Mesenteric fat pad (tissue), 1 donor: ENCODE measurements at regions not wholly inside any gene's neighbourhood (a gene's known extent, or its start where the extent isn't known, plus 50 kb on each side); places are given as distances from the start of the nearest gene placed in this dataset.

Experiments used
- DNase-seq: peaks from one replicate; pipeline ENCODE4 v3.0.0-alpha.2; 2020; ENCODE audit warnings: low spot score
- donor health status: DM: yes; HTN: yes; CAD: no.

GRCh38 chr5:107088907-107089306 is 581.8 kb downstream of the EFNA5 start:
- DNase-seq = no peak

GRCh38 chr5:107085572-107085971 is 585.2 kb downstream of the EFNA5 start:
- DNase-seq = no peak

- no peak for DNase-seq
Observed at GRCh38 chr5:107074996-107075395, 595.7 kb downstream of the EFNA5 start.

DNA sequence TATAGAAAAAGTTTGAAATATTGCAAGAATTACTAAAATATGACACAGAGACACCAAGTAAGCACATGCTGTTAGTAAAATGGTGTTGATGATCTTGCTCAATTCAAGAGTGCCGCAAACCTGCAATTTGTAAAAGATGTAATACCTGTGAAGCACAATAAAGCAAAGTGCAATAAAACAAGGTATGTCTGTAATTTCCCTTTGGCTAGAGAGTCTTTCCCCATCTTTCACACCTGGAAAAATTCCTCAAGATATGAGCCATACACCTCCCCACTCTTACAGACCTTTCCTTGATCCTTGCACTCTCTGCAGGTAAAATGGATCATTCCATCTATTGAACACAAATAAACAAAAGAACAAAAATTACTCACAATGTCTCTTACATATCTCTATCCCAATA is 597.8 kb downstream of the EFNA5 start:
- no peak for DNase-seq

- no peak for DNase-seq
Observed at GRCh38 chr5:107072440-107072839, 598.3 kb downstream of the EFNA5 start.

DNA sequence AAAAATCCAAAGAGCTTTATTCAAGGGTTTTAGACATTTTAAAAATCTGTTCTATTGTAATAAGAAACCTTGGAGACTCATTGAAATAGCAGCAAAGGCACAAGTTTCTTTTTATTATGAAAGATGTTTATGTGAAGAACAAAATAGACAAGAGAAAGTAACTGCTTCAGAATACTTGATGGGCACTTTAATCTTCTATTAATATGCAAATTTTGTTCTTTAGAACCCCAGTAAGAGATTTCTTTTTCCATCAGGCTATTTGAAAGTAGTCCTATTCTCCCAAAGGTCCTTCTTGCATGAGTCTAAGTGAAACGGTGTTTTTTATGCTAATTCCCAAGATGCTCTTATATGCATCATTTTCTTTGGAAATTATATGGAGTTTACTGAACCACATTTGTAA is 602.0 kb downstream of the EFNA5 start:
- no peak for DNase-seq

- DNase-seq = no peak
Observed at GRCh38 chr5:107067395-107067794, 603.3 kb downstream of the EFNA5 start.

GRCh38 chr5:107063511-107063910 is 607.2 kb downstream of the EFNA5 start:
- DNase-seq = no peak

DNA sequence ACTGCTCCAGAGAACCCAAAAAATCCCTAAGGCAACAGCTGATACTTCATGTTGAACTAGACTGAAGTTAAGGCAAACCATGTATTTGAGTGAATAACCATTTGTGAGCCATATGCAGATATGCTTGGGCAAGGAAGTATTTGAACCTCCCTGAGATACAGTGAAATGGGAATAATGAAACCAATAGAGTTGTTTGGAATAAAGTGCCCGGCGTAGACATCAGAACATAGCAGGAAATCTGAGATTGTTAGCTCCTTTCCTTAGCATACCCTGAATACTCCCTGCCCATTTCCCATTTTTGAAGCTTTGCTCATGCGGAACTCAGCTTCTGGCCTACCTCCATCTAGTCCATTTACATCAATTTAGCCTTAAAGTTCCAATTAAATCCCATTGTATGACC is 611.9 kb downstream of the EFNA5 start:
- DNase-seq = no peak

- DNase-seq = no peak
Observed at GRCh38 chr5:107058235-107058634, 612.5 kb downstream of the EFNA5 start.

DNA sequence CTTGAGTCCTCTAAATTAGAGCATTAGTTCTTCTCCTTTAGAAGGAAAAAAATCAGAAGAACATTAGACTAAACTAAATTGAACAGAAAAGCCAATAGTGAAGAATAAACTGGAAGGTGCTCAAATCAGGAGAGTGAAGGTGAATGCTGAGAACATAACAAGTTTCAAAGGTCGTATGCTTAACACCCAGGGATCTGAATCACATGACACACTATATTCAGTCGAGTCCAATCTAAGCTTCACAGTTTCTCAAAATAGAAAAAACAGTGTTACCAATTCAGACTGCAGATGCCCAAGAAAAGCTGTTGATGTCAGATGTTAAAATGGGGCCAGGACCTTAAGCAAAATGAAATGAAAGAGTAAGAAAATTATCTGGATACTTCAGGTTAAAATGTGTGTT is 614.5 kb downstream of the EFNA5 start:
- DNase-seq = no peak

DNA sequence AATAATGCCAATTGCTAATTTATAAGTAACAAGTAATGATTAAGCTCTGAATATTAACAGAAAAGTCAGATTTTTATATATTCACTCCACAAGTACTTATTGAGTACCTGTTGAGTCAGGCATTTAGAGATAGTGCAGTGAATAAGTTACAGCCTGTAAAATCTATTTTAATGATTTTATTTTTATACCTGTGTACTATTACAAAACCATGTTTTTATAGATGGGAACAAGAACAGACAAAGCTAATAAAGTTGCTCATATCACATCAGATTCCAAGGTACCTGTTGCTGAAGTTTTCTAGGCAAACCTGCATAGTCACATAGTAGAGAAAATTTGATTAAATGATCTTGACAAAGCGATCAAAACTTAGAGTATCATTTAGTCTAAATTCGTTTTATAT is 623.7 kb downstream of the EFNA5 start:
- DNase-seq = no peak

- no peak for DNase-seq
Observed at GRCh38 chr5:107043665-107044064, 627.1 kb downstream of the EFNA5 start.

DNA sequence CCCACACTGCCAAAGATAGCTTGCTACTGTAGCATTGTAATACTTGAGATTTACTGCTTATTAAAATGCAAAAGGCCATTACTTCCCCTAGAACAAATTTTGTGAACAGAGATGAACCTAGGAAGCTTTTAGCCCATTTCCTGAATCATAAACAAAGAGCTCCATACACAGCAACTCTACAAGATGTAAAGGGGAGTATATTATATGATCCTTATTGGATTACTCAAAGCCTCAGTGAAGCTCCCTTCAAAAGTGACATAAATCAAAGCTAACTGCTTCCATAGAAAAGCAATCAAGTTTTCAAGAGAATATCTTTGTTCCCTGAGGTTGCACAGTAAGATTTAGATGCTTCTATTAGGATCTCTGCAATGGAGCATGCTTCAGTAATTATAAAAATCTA is 629.8 kb downstream of the EFNA5 start:
- DNase-seq = no peak

- DNase-seq = no peak
Observed at GRCh38 chr5:107032629-107033028, 638.1 kb downstream of the EFNA5 start.

DNA sequence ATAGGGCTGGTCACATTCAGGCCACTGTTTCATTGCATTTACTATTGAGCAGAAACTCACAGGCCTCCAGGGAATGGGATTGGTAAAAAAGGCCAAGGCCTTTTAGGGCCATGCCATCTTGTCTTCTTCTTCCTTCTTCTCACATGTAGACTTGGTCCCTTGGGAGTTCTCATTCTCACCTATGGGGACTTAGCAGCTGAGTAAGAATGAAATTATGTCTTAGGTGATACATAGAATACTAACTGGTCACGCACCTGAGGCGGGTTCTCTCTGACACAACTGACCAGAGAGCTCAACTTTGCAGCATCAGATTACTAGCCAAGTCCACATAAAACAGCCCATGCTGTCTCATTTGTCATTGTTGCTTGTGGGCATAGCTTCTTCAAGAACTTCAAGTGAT is 641.8 kb downstream of the EFNA5 start:
- no peak for DNase-seq

GRCh38 chr5:107025712-107026497 is 644.8 kb downstream of the EFNA5 start:
- DNase-seq = no peak

DNA sequence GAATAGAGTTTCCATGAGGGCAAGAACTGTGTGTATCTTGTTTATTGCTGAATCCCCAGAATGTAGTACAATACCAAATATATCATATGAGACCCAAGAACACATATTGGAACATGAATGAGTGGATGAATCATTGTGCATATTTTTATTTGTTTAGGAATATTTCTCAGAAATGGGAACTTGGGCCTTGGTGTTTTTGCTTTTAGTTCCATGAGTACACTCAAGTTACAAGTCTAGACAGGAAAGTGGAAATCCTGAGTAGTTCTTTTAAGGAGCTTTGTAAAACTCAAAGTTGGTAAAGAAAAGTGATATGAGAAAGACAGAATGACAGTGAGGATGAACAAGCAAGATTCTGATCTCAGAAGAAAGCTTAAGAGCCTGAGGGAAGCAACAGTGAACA is 647.0 kb downstream of the EFNA5 start:
- no peak for DNase-seq

GRCh38 chr5:107021575-107021974 is 649.2 kb downstream of the EFNA5 start:
- DNase-seq = no peak

- DNase-seq = no peak
Observed at GRCh38 chr5:107020626-107021025, 650.1 kb downstream of the EFNA5 start.

DNA sequence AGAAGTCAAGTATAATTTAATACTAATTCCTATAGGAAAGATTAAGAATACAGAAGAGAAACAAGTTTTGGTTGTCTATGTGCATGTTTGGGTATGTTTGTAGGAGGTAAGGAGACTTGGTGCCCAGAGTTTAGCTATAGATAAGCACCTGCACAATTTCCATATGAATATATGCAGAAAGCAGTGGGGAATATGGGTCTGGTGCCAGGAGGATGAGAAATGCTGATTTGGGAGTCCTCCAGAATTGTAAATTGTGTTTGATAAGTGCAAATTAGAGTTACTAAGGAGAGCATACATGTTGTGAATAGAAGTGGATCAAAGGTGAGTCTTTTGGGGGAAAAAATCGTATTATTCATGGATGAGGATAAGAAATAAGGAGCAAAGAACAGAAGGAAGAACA is 653.1 kb downstream of the EFNA5 start:
- no peak for DNase-seq

- no peak for DNase-seq
Observed at GRCh38 chr5:107012371-107012770, 658.4 kb downstream of the EFNA5 start.

GRCh38 chr5:107011605-107012004 is 659.1 kb downstream of the EFNA5 start:
- DNase-seq = no peak

GRCh38 chr5:107010060-107010459 is 660.7 kb downstream of the EFNA5 start:
- no peak for DNase-seq
